ENCODE measurements at regions not wholly inside any gene's neighbourhood (a gene's known extent, or its start where the extent isn't known, plus 50 kb on each side); places are given as distances from the start of the nearest gene placed in this dataset.

- Histone ChIP-seq H3K9me3 (ENCODE audit: control insufficient read depth in 1 of 2, low read length in 2 of 2) (peaks cover 13 to 21% of the 10 kb centered on the region in 2 donors), H3K4me3 (ENCODE audit: low read depth in 1 of 2, low read length in 2 of 2) (no peak overlapping the region), H3K4me1 (ENCODE audit: control insufficient read depth in 1 of 2, insufficient read depth in 2 of 2, low read length in 2 of 2) (no peaks in the 10 kb centered on the region), H3K27me3 (ENCODE audit: control insufficient read depth in 1 of 2, insufficient read depth in 2 of 2, low read length in 2 of 2) (no peaks in the 10 kb centered on the region), H3K9ac (ENCODE audit: low read depth in 1 of 2, low read length in 2 of 2) (no peak overlapping the region), H3K27ac (ENCODE audit: low read depth, low read length) (no peak overlapping the region), H3K36me3 (ENCODE audit: control insufficient read depth in 1 of 2, insufficient read depth in 2 of 2, low read length in 2 of 2) (no peaks in the 10 kb centered on the region)
These were observed 202.9 kb downstream of the ZNF248 start for GRCh38 chr10:37654466-37654865.

GRCh38 chr10:37643187-37643586 is 214.2 kb downstream of the ZNF248 start:
- H3K4me1 ChIP-seq (ENCODE audit: control insufficient read depth in 1 of 2, insufficient read depth in 2 of 2, low read length in 2 of 2): no peaks in the 10 kb centered on the region

GRCh38 chr10:37640301-37640700 is 217.1 kb downstream of the ZNF248 start:
- Histone ChIP-seq H3K9me3 (ENCODE audit: control insufficient read depth in 1 of 2, low read length in 2 of 2) (peaks cover 4 to 19% of the 10 kb centered on the region in 2 donors), H3K27ac (ENCODE audit: low read depth, low read length) (no peak overlapping the region), H3K9ac (ENCODE audit: low read depth in 1 of 2, low read length in 2 of 2) (no peak overlapping the region), H3K4me3 (ENCODE audit: low read depth in 1 of 2, low read length in 2 of 2) (no peak overlapping the region), H3K36me3 (ENCODE audit: control insufficient read depth in 1 of 2, insufficient read depth in 2 of 2, low read length in 2 of 2) (no peaks in the 10 kb centered on the region), H3K4me1 (ENCODE audit: control insufficient read depth in 1 of 2, insufficient read depth in 2 of 2, low read length in 2 of 2) (no peaks in the 10 kb centered on the region), H3K27me3 (ENCODE audit: control insufficient read depth in 1 of 2, insufficient read depth in 2 of 2, low read length in 2 of 2) (no peaks in the 10 kb centered on the region)

More at GRCh38 chr10:37643187-37643586, 214.2 kb downstream of the ZNF248 start:
- Histone ChIP-seq H3K27me3 (ENCODE audit: control insufficient read depth in 1 of 2, insufficient read depth in 2 of 2, low read length in 2 of 2) (no peaks in the 10 kb centered on the region), H3K9ac (ENCODE audit: low read depth in 1 of 2, low read length in 2 of 2) (no peak overlapping the region), H3K4me3 (ENCODE audit: low read depth in 1 of 2, low read length in 2 of 2) (no peak overlapping the region), H3K36me3 (ENCODE audit: control insufficient read depth in 1 of 2, insufficient read depth in 2 of 2, low read length in 2 of 2) (no peaks in the 10 kb centered on the region), H3K9me3 (ENCODE audit: control insufficient read depth in 1 of 2, low read length in 2 of 2) (peaks cover 5 to 27% of the 10 kb centered on the region in 2 donors), H3K27ac (ENCODE audit: low read depth, low read length) (no peak overlapping the region)

GRCh38 chr10:37639200-37639599 is 218.2 kb downstream of the ZNF248 start:
- Histone ChIP-seq H3K36me3 (ENCODE audit: control insufficient read depth in 1 of 2, insufficient read depth in 2 of 2, low read length in 2 of 2) (no peaks in the 10 kb centered on the region), H3K27ac (ENCODE audit: low read depth, low read length) (no peak overlapping the region), H3K4me3 (ENCODE audit: low read depth in 1 of 2, low read length in 2 of 2) (no peak overlapping the region), H3K4me1 (ENCODE audit: control insufficient read depth in 1 of 2, insufficient read depth in 2 of 2, low read length in 2 of 2) (no peaks in the 10 kb centered on the region), H3K9ac (ENCODE audit: low read depth in 1 of 2, low read length in 2 of 2) (no peak overlapping the region), H3K9me3 (ENCODE audit: control insufficient read depth in 1 of 2, low read length in 2 of 2) (peaks cover 4 to 19% of the 10 kb centered on the region in 2 donors), H3K27me3 (ENCODE audit: control insufficient read depth in 1 of 2, insufficient read depth in 2 of 2, low read length in 2 of 2) (no peaks in the 10 kb centered on the region)

- H3K36me3 ChIP-seq (ENCODE audit: control insufficient read depth in 1 of 2, insufficient read depth in 2 of 2, low read length in 2 of 2): no peaks in the 10 kb centered on the region
- H3K27ac ChIP-seq (ENCODE audit: low read depth, low read length): no peak overlapping the region
- no peaks in the 10 kb centered on the region for H3K4me1 ChIP-seq (ENCODE audit: control insufficient read depth in 1 of 2, insufficient read depth in 2 of 2, low read length in 2 of 2)
- H3K9me3 ChIP-seq (ENCODE audit: control insufficient read depth in 1 of 2, low read length in 2 of 2): peaks cover 4 to 21% of the 10 kb centered on the region in 2 donors
- H3K4me3 ChIP-seq (ENCODE audit: low read depth in 1 of 2, low read length in 2 of 2): no peak overlapping the region
- H3K27me3 ChIP-seq (ENCODE audit: control insufficient read depth in 1 of 2, insufficient read depth in 2 of 2, low read length in 2 of 2): no peaks in the 10 kb centered on the region
- H3K9ac ChIP-seq (ENCODE audit: low read depth in 1 of 2, low read length in 2 of 2): no peak overlapping the region
These were observed 218.8 kb downstream of the ZNF248 start for GRCh38 chr10:37638569-37638968.

GRCh38 chr10:37634351-37634880 is 223.0 kb downstream of the ZNF248 start:
- Histone ChIP-seq H3K36me3 (ENCODE audit: control insufficient read depth in 1 of 2, insufficient read depth in 2 of 2, low read length in 2 of 2) (no peaks in the 10 kb centered on the region), H3K4me3 (ENCODE audit: low read depth in 1 of 2, low read length in 2 of 2) (no peak overlapping the region), H3K9me3 (ENCODE audit: control insufficient read depth in 1 of 2, low read length in 2 of 2) (peaks cover 4 to 22% of the 10 kb centered on the region in 2 donors), H3K27me3 (ENCODE audit: control insufficient read depth in 1 of 2, insufficient read depth in 2 of 2, low read length in 2 of 2) (no peaks in the 10 kb centered on the region), H3K27ac (ENCODE audit: low read depth, low read length) (no peak overlapping the region), H3K4me1 (ENCODE audit: control insufficient read depth in 1 of 2, insufficient read depth in 2 of 2, low read length in 2 of 2) (no peaks in the 10 kb centered on the region), H3K9ac (ENCODE audit: low read depth in 1 of 2, low read length in 2 of 2) (no peak overlapping the region)

- Histone ChIP-seq H3K4me1 (ENCODE audit: control insufficient read depth in 1 of 2, insufficient read depth in 2 of 2, low read length in 2 of 2) (no peaks in the 10 kb centered on the region), H3K9me3 (ENCODE audit: control insufficient read depth in 1 of 2, low read length in 2 of 2) (peaks cover 4 to 15% of the 10 kb centered on the region in 2 donors), H3K9ac (ENCODE audit: low read depth in 1 of 2, low read length in 2 of 2) (no peak overlapping the region), H3K27me3 (ENCODE audit: control insufficient read depth in 1 of 2, insufficient read depth in 2 of 2, low read length in 2 of 2) (no peaks in the 10 kb centered on the region), H3K27ac (ENCODE audit: low read depth, low read length) (no peak overlapping the region), H3K36me3 (ENCODE audit: control insufficient read depth in 1 of 2, insufficient read depth in 2 of 2, low read length in 2 of 2) (no peaks in the 10 kb centered on the region), H3K4me3 (ENCODE audit: low read depth in 1 of 2, low read length in 2 of 2) (no peak overlapping the region)
These were observed 224.8 kb downstream of the ZNF248 start for GRCh38 chr10:37632641-37633040.

- Histone ChIP-seq H3K4me3 (ENCODE audit: low read depth in 1 of 2, low read length in 2 of 2) (no peak overlapping the region), H3K36me3 (ENCODE audit: control insufficient read depth in 1 of 2, insufficient read depth in 2 of 2, low read length in 2 of 2) (no peaks in the 10 kb centered on the region), H3K9me3 (ENCODE audit: control insufficient read depth in 1 of 2, low read length in 2 of 2) (peaks cover 14 to 16% of the 10 kb centered on the region in 2 donors), H3K27me3 (ENCODE audit: control insufficient read depth in 1 of 2, insufficient read depth in 2 of 2, low read length in 2 of 2) (no peaks in the 10 kb centered on the region), H3K9ac (ENCODE audit: low read depth in 1 of 2, low read length in 2 of 2) (no peak overlapping the region), H3K4me1 (ENCODE audit: control insufficient read depth in 1 of 2, insufficient read depth in 2 of 2, low read length in 2 of 2) (no peaks in the 10 kb centered on the region), H3K27ac (ENCODE audit: low read depth, low read length) (no peak overlapping the region)
These were observed 233.9 kb downstream of the ZNF248 start for GRCh38 chr10:37623506-37623905.

GRCh38 chr10:37619336-37619735 is 238.1 kb downstream of the ZNF248 start:
- Histone ChIP-seq H3K27me3 (ENCODE audit: control insufficient read depth in 1 of 2, insufficient read depth in 2 of 2, low read length in 2 of 2) (no peaks in the 10 kb centered on the region), H3K4me1 (ENCODE audit: control insufficient read depth in 1 of 2, insufficient read depth in 2 of 2, low read length in 2 of 2) (no peaks in the 10 kb centered on the region), H3K27ac (ENCODE audit: low read depth, low read length) (no peak overlapping the region), H3K36me3 (ENCODE audit: control insufficient read depth in 1 of 2, insufficient read depth in 2 of 2, low read length in 2 of 2) (no peaks in the 10 kb centered on the region), H3K9ac (ENCODE audit: low read depth in 1 of 2, low read length in 2 of 2) (no peak overlapping the region), H3K9me3 (ENCODE audit: control insufficient read depth in 1 of 2, low read length in 2 of 2) (peaks cover 18 to 26% of the 10 kb centered on the region in 2 donors), H3K4me3 (ENCODE audit: low read depth in 1 of 2, low read length in 2 of 2) (no peak overlapping the region)

- no peak overlapping the region for H3K4me3 ChIP-seq (ENCODE audit: low read depth in 1 of 2, low read length in 2 of 2)
- no peaks in the 10 kb centered on the region for H3K4me1 ChIP-seq (ENCODE audit: control insufficient read depth in 1 of 2, insufficient read depth in 2 of 2, low read length in 2 of 2)
- no peaks in the 10 kb centered on the region for H3K27me3 ChIP-seq (ENCODE audit: control insufficient read depth in 1 of 2, insufficient read depth in 2 of 2, low read length in 2 of 2)
- peaks cover 5 to 8% of the 10 kb centered on the region in 2 donors for H3K9me3 ChIP-seq (ENCODE audit: control insufficient read depth in 1 of 2, low read length in 2 of 2)
- no peak overlapping the region for H3K27ac ChIP-seq (ENCODE audit: low read depth, low read length)
- H3K36me3 ChIP-seq (ENCODE audit: control insufficient read depth in 1 of 2, insufficient read depth in 2 of 2, low read length in 2 of 2): no peaks in the 10 kb centered on the region
- no peak overlapping the region for H3K9ac ChIP-seq (ENCODE audit: low read depth in 1 of 2, low read length in 2 of 2)
These were observed 269.1 kb downstream of the ZNF248 start for GRCh38 chr10:37588299-37588698.

- Histone ChIP-seq H3K4me1 (ENCODE audit: control insufficient read depth in 1 of 2, insufficient read depth in 2 of 2, low read length in 2 of 2) (no peaks in the 10 kb centered on the region), H3K9ac (ENCODE audit: low read depth in 1 of 2, low read length in 2 of 2) (no peak overlapping the region), H3K4me3 (ENCODE audit: low read depth in 1 of 2, low read length in 2 of 2) (no peak overlapping the region), H3K36me3 (ENCODE audit: control insufficient read depth in 1 of 2, insufficient read depth in 2 of 2, low read length in 2 of 2) (no peaks in the 10 kb centered on the region), H3K27ac (ENCODE audit: low read depth, low read length) (no peak overlapping the region), H3K9me3 (ENCODE audit: control insufficient read depth in 1 of 2, low read length in 2 of 2) (peaks cover 5 to 8% of the 10 kb centered on the region in 2 donors), H3K27me3 (ENCODE audit: control insufficient read depth in 1 of 2, insufficient read depth in 2 of 2, low read length in 2 of 2) (no peaks in the 10 kb centered on the region)
These were observed 272.8 kb downstream of the ZNF248 start for GRCh38 chr10:37584643-37585042.
